ENCODE measurements at regions not wholly inside any gene's neighbourhood (a gene's known extent, or its start where the extent isn't known, plus 50 kb on each side); places are given as distances from the start of the nearest gene placed in this dataset.
A peak's percentile ranks its signal among the peaks of the same experiment; 100 is the strongest.

- DNase-seq (ENCODE audit: low read depth) = no peak
- in situ Hi-C loops (cut with HindIII; ENCODE audit: low sequenced_read_pairs) = no loop called here
- no peak for TF ChIP-seq CTCF (IDR thresholded peaks at IDR 0.05; ENCODE audit: low read depth, low read length, missing control alignments)
- no peak overlapping the region for H3K4me3 ChIP-seq (ENCODE audit: low read depth, low read length)
Observed at GRCh38 chr1:234899041-234899729, 229.5 kb downstream of the TOMM20 start.

- DNase-seq (ENCODE audit: low read depth) = no peak
- no peak for TF ChIP-seq CTCF (IDR thresholded peaks at IDR 0.05; ENCODE audit: low read depth, low read length, missing control alignments)
- no peak overlapping the region for H3K4me3 ChIP-seq (ENCODE audit: low read depth, low read length)
- in situ Hi-C loops (cut with HindIII; ENCODE audit: low sequenced_read_pairs) = no loop called here
Observed at GRCh38 chr1:234898455-234899033, 230.1 kb downstream of the TOMM20 start.

- DNase-seq (ENCODE audit: low read depth) = no peak
- in situ Hi-C loops (cut with HindIII; ENCODE audit: low sequenced_read_pairs) = no loop called here
- no peak overlapping the region for H3K4me3 ChIP-seq (ENCODE audit: low read depth, low read length)
- TF ChIP-seq CTCF (IDR thresholded peaks at IDR 0.05; ENCODE audit: low read depth, low read length, missing control alignments) = no peak
Observed at GRCh38 chr1:234897754-234898454, 230.7 kb downstream of the TOMM20 start.

- in situ Hi-C loops (cut with HindIII; ENCODE audit: low sequenced_read_pairs) = no loop called here
- no peak for TF ChIP-seq CTCF (IDR thresholded peaks at IDR 0.05; ENCODE audit: low read depth, low read length, missing control alignments)
- DNase-seq (ENCODE audit: low read depth) = peak; percentile 26
- H3K4me3 ChIP-seq (ENCODE audit: low read depth, low read length) = no peak overlapping the region
Observed at GRCh38 chr1:234897390-234897749, 231.3 kb downstream of the TOMM20 start.

- no peak for TF ChIP-seq CTCF (IDR thresholded peaks at IDR 0.05; ENCODE audit: low read depth, low read length, missing control alignments)
- H3K4me3 ChIP-seq (ENCODE audit: low read depth, low read length) = no peak overlapping the region
- DNase-seq (ENCODE audit: low read depth) = peak; percentile 64
- in situ Hi-C loops (cut with HindIII; ENCODE audit: low sequenced_read_pairs) = no loop called here
Observed at GRCh38 chr1:234896477-234897389, 231.9 kb downstream of the TOMM20 start.

Measured in astrocyte of the cerebellum (primary cell).